ENCODE measurements at regions not wholly inside any gene's neighbourhood (a gene's known extent, or its start where the extent isn't known, plus 50 kb on each side); places are given as distances from the start of the nearest gene placed in this dataset.

DNA sequence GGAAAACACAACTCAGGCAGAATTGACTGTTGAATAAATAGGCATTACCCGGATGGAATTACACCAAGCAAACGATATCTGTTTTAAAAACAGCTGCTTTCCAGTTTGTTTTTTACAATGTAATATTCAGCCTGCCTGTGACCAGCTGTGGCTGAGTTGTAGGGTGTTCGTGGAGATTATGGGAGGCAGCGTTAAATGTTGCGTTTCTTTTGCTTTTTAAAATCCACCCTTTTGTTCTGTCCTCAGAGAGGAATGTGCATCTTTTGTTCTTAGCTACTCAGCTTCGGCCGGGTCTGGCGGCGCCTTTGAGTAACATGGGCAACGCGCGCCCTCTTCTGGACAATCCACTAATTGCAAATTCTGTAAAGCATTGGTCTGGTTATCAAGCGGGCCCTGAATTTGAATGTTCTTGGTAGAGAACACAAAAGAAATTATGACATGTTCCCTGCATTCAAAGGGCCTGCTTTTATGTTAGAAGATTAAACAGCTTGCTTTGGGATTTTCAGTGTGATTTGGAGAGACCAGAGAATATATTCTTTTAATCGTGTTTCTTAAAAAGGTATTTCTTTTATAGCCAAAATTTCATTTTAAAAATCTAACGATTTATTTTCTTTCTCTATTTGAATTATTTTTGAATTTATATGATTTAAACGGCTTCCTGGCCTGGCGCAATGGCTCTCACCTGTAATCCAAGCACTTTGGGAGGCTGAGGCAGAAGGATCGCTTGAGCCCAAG, 76.3 kb upstream of the TRIM2 start:
- TF ChIP-seq, protein P1, sequence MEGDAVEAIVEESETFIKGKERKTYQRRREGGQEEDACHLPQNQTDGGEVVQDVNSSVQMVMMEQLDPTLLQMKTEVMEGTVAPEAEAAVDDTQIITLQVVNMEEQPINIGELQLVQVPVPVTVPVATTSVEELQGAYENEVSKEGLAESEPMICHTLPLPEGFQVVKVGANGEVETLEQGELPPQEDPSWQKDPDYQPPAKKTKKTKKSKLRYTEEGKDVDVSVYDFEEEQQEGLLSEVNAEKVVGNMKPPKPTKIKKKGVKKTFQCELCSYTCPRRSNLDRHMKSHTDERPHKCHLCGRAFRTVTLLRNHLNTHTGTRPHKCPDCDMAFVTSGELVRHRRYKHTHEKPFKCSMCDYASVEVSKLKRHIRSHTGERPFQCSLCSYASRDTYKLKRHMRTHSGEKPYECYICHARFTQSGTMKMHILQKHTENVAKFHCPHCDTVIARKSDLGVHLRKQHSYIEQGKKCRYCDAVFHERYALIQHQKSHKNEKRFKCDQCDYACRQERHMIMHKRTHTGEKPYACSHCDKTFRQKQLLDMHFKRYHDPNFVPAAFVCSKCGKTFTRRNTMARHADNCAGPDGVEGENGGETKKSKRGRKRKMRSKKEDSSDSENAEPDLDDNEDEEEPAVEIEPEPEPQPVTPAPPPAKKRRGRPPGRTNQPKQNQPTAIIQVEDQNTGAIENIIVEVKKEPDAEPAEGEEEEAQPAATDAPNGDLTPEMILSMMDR (IDR thresholded peaks at IDR 0.05): peak; percentile 95
- peaks cover 7% of the 10 kb centered on the region for H3K9me3 Mint-ChIP-seq

DNA sequence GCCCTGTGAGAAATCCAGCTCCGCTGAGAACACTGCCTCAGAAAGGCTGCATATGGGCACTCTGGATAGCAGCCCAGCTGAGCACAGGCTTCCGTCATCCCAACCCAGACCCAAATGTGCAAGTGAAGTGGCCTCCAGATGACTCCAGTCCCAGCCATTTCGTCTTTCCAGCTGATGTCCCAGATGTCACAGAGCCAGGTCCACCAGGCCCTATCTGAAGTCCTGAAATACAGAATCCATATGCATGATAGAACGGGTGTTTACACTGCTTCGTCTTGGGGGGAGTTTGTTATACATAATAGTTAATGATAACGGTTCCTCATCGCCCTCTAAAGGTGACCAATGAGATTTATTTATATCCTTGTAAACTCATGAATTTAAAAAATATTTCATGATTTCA, 72.6 kb upstream of the TRIM2 start:
- H3K36me3 Mint-ChIP-seq (ENCODE audit: low read depth): no peaks in the 10 kb centered on the region
- no peaks in the 10 kb centered on the region; the same call in none of the 2 replicates for H3K27me3 Mint-ChIP-seq (ENCODE audit: insufficient read depth)
- TF ChIP-seq, protein P1 (IDR thresholded peaks at IDR 0.05): peak; percentile 64
- no peak overlapping the region for H3K4me3 Mint-ChIP-seq
- DNase-seq: no peak
- H3K27ac Mint-ChIP-seq: no peak overlapping the region
- peaks cover 34% of the 10 kb centered on the region for H3K4me1 Mint-ChIP-seq (ENCODE audit: low read depth)
- H3K9me3 Mint-ChIP-seq: peaks cover 7% of the 10 kb centered on the region

More for the DNA sequence above, 76.3 kb upstream of the TRIM2 start:
- H3K27me3 Mint-ChIP-seq (ENCODE audit: insufficient read depth): peaks cover 5% of the 10 kb centered on the region
- H3K4me1 Mint-ChIP-seq (ENCODE audit: low read depth): peaks cover 7% of the 10 kb centered on the region; the same call in 1 of the 2 replicates
- DNase-seq: peak; percentile 72
- no peak overlapping the region for H3K27ac Mint-ChIP-seq
- H3K36me3 Mint-ChIP-seq (ENCODE audit: low read depth): no peaks in the 10 kb centered on the region
- H3K4me3 Mint-ChIP-seq: peak overlapping the region; percentile 75

DNA sequence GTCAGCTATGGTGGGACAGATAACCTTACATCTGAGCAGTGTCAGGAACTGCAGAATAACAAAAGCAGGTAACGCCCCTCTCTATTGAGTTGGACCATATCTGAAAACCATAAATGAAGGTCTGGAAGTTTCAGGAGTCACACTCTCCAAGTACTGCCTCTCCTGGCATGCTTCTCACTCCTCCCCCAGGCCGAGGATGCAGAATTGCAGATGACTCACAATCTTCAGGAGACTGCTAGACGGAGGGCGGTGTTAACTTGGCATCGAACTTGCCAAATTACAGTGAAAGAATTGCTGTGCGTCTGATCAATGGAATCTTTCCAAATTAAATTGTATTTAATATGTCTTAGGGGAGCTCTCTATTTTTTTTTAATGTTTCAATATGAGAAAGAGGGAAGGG, 67.1 kb upstream of the TRIM2 start:
- Mint-ChIP-seq H3K27me3 (ENCODE audit: insufficient read depth) (no peaks in the 10 kb centered on the region; the same call in 1 of the 2 replicates), H3K9me3 (no peaks in the 10 kb centered on the region), H3K4me1 (ENCODE audit: low read depth) (peaks cover 57% of the 10 kb centered on the region), H3K36me3 (ENCODE audit: low read depth) (no peaks in the 10 kb centered on the region), H3K4me3 (peak overlapping the region; percentile 21; the same call in 1 of the 2 replicates), H3K27ac (no peak overlapping the region)
- peak; percentile 83 for DNase-seq
- TF ChIP-seq, protein P1 (IDR thresholded peaks at IDR 0.05): no peak

DNA sequence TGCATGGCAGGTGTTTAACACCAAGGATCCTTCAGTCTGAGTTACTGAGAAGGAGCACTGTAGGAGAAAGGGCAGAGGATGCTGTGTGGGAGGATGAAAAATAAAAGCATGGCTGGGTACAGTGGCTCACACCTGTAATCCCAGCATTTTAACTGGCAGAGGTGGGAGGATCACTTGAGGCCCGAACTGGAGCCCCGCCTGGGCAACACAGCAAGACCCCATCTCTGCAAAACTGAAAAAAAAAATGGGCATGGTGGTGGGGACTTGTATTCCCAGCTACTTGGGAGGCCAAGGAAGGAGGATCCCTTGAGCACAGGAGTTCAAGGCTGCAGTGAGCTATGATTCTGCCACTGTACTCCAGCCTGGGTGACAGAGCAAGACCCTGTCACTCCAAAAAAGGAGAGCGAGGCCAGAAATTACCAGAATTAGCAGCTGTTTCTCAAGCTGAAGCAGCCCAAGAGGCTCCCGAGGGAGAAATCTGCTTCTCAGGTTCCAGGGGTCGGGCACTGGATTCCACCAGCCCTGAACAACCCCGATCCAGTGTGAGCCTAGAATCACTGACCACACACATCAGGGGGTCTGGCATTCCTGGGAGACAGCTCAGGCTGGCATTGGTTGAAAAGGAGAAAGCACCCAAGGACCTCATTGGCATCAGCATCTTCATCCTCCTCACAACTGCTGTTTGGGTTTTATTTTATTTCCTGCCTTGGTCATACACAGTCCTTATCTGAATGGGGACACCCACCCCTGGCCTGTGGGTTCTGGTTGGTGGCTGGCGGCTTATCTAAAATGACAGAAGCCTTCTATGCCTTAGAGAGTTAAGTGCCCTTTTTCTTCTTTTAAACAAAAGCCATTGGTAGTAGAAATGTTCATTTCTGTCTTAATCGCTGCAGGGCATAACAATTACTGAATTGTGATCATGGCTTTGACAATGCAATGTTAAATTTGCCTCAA, 66.3 kb upstream of the TRIM2 start:
- Mint-ChIP-seq H3K4me3 (no peak overlapping the region), H3K27ac (no peak overlapping the region), H3K9me3 (no peaks in the 10 kb centered on the region), H3K36me3 (ENCODE audit: low read depth) (no peaks in the 10 kb centered on the region), H3K27me3 (ENCODE audit: insufficient read depth) (no peaks in the 10 kb centered on the region; the same call in 1 of the 2 replicates), H3K4me1 (ENCODE audit: low read depth) (peaks cover 57% of the 10 kb centered on the region)
- no peak for DNase-seq
- TF ChIP-seq, protein P1 (IDR thresholded peaks at IDR 0.05): no peak

DNA sequence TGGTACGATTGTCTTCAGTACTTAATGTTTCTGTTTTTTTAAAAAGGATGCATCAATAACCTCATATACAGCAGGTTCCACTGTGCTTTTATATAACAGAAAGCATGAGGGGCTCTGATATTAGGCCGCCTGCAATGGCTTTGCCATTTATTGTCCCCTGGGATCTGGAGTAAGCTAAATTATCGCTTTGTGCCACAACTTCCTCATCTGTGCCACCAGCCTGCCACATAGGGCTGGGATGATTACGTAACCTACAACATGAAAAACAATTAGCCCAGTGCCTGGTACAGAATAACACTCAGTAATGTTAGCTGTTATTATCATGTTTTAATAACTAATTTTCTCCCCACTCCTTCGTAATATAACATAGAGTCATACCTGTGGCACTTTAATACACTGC, 65.5 kb upstream of the TRIM2 start:
- H3K36me3 Mint-ChIP-seq (ENCODE audit: low read depth): no peaks in the 10 kb centered on the region
- TF ChIP-seq, protein P1 (IDR thresholded peaks at IDR 0.05): no peak
- H3K9me3 Mint-ChIP-seq: no peaks in the 10 kb centered on the region
- H3K27me3 Mint-ChIP-seq (ENCODE audit: insufficient read depth): no peaks in the 10 kb centered on the region; the same call in 1 of the 2 replicates
- no peak for DNase-seq
- H3K4me1 Mint-ChIP-seq (ENCODE audit: low read depth): peaks cover 62% of the 10 kb centered on the region
- no peak overlapping the region for H3K27ac Mint-ChIP-seq
- H3K4me3 Mint-ChIP-seq: no peak overlapping the region
